ENCODE measurements at regions not wholly inside any gene's neighbourhood (a gene's known extent, or its start where the extent isn't known, plus 50 kb on each side); places are given as distances from the start of the nearest gene placed in this dataset.

DNA sequence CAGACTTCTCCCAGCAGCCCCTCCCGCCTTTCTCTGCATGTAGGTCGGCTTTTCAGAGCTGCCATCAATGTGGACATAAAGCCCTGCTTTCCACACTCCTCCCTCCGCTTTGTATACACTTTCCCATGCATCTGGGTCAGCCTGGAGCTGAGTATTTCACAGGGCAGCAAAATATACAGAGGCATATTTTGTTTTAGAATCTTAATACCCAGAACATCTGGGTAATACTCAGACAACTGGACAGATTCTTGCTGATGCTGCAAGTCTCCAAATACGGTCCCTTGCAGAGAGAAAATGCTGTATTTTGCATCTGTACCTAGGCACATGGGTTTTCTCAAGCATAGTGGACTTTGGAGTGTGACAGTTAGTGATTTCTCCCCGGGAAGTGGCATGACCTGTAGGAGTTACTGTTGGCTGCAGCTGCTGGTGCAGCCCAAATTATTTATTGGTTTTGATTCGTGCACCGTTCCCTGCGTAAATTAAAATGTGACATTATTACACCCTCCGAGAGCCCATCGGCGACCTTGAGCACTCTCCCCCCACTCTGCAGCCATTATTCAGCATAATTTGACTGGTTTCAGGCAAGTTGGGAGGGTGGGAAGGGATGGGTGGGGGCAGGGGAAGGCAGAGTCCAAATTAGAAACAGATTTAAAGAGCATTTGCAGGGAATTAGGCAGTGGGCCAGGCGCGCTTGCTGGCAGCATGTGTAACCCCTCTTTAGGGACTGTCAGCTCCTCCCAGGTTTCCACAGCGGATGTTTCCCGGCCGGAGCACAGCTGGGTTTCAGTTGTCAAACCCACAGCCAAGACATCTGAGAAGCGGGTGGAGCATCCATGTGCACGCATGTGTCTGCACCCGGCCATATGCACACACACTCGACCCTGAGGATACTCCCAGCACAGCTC, 100.8 kb downstream of the CPN2 start:
- ChIA-PET POLR2A (no interaction called here), CTCF (ENCODE audit: unreplicated experiment) (no interaction called here)
- Histone ChIP-seq H3K9me3 (ENCODE audit: low read length) (no peaks in the 10 kb centered on the region), H3K4me2 (ENCODE audit: low read length) (no peak overlapping the region), H2AFZ (ENCODE audit: low read length) (no peak overlapping the region), H3K79me2 (ENCODE audit: insufficient read depth, low read depth, low read length) (no peaks in the 10 kb centered on the region), H3K36me3 (ENCODE audit: insufficient read depth, low read length) (no peaks in the 10 kb centered on the region), H3K4me3 (ENCODE audit: low read depth, low read length, poor library complexity, severe bottlenecking) (no peak overlapping the region), H3K27ac (ENCODE audit: low read depth, low read length, poor library complexity, severe bottlenecking) (no peak overlapping the region), H3K4me1 (ENCODE audit: insufficient read depth, low read length, poor library complexity, severe bottlenecking) (peaks cover 4% of the 10 kb centered on the region), H3K9me2 (ENCODE audit: insufficient read depth, low read length) (no peaks in the 10 kb centered on the region), H4K20me1 (ENCODE audit: insufficient read depth, low read length) (no peaks in the 10 kb centered on the region)
- no TSS peak for BruUV-seq (replicated peaks)
- TF ChIP-seq EZH2phosphoT487 (IDR thresholded peaks at IDR 0.05; ENCODE audit: borderline replicate concordance, low read depth, low read length): no peak
- TF ChIP-seq, protein P1, sequence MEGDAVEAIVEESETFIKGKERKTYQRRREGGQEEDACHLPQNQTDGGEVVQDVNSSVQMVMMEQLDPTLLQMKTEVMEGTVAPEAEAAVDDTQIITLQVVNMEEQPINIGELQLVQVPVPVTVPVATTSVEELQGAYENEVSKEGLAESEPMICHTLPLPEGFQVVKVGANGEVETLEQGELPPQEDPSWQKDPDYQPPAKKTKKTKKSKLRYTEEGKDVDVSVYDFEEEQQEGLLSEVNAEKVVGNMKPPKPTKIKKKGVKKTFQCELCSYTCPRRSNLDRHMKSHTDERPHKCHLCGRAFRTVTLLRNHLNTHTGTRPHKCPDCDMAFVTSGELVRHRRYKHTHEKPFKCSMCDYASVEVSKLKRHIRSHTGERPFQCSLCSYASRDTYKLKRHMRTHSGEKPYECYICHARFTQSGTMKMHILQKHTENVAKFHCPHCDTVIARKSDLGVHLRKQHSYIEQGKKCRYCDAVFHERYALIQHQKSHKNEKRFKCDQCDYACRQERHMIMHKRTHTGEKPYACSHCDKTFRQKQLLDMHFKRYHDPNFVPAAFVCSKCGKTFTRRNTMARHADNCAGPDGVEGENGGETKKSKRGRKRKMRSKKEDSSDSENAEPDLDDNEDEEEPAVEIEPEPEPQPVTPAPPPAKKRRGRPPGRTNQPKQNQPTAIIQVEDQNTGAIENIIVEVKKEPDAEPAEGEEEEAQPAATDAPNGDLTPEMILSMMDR (conservative IDR thresholded peaks at IDR 0.05; ENCODE audit: low read length): no peak
- intact Hi-C loops (cut with micrococcal nuclease; ENCODE audit: unreplicated experiment): no loop called here
- no peak for DNase-seq (ENCODE audit: low spot score)

DNA sequence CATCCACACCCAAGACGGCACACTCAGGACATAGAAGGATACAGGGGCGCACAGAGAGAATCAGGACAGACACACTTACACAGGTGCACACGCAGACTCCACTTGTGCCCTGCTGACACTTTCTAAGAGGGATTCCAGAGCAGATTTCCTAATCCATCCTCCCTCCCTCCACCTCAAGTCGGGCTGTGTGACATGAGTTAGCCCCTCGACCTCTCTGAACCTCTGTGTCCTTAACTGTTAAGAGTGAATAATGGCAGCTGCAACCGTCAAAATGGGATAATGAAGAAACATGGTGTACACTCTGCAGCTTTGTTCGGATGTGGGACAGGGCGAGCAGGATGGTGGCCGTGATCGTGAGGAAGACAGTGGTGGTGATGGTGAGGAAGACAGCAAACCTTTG, 100.1 kb downstream of the CPN2 start:
- Histone ChIP-seq H3K4me1 (ENCODE audit: insufficient read depth, low read length, poor library complexity, severe bottlenecking) (peaks cover 6% of the 10 kb centered on the region), H4K20me1 (ENCODE audit: insufficient read depth, low read length) (no peaks in the 10 kb centered on the region), H3K79me2 (ENCODE audit: insufficient read depth, low read depth, low read length) (no peaks in the 10 kb centered on the region), H3K9me3 (ENCODE audit: low read length) (no peaks in the 10 kb centered on the region), H2AFZ (ENCODE audit: low read length) (no peak overlapping the region), H3K4me2 (ENCODE audit: low read length) (no peak overlapping the region), H3K36me3 (ENCODE audit: insufficient read depth, low read length) (no peaks in the 10 kb centered on the region), H3K4me3 (ENCODE audit: low read depth, low read length, poor library complexity, severe bottlenecking) (no peak overlapping the region), H3K9me2 (ENCODE audit: insufficient read depth, low read length) (no peaks in the 10 kb centered on the region), H3K27ac (ENCODE audit: low read depth, low read length, poor library complexity, severe bottlenecking) (no peak overlapping the region)
- no peak for DNase-seq (ENCODE audit: low spot score)
- BruUV-seq (replicated peaks): no TSS peak
- CTCF ChIA-PET (ENCODE audit: unreplicated experiment): no interaction called here
- POLR2A ChIA-PET: no interaction called here
- intact Hi-C loops (cut with micrococcal nuclease; ENCODE audit: unreplicated experiment): no loop called here
- TF ChIP-seq, protein P1 (conservative IDR thresholded peaks at IDR 0.05; ENCODE audit: low read length): no peak
- no peak for TF ChIP-seq EZH2phosphoT487 (IDR thresholded peaks at IDR 0.05; ENCODE audit: borderline replicate concordance, low read depth, low read length)

DNA sequence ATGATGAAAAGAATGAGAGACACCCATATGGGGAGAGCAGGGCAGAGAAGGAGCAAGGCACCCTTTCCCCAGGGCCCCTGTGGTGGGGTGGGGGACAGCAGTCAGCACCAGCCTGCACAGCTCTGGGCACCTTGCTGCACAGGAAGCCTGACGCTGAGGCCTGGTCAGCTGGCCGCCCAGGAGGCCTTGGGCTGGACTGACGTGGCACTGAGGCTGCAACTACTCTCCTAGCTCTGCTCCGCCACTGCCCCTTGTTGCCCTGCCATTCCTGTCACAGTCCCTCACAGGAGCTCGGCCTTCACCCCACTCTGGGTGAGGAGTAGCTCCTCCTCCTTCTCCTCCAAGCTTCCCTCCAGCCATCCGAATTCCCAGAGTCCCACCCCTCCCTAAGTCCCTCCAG, 99.7 kb downstream of the CPN2 start:
- TF ChIP-seq, protein P1 (conservative IDR thresholded peaks at IDR 0.05; ENCODE audit: low read length): no peak
- no peak for TF ChIP-seq EZH2phosphoT487 (IDR thresholded peaks at IDR 0.05; ENCODE audit: borderline replicate concordance, low read depth, low read length)
- H3K27ac ChIP-seq (ENCODE audit: low read depth, low read length, poor library complexity, severe bottlenecking): no peak overlapping the region
- no peaks in the 10 kb centered on the region for H3K79me2 ChIP-seq (ENCODE audit: insufficient read depth, low read depth, low read length)
- no peaks in the 10 kb centered on the region for H3K36me3 ChIP-seq (ENCODE audit: insufficient read depth, low read length)
- no peak for DNase-seq (ENCODE audit: low spot score)
- BruUV-seq (replicated peaks): no TSS peak
- H2AFZ ChIP-seq (ENCODE audit: low read length): no peak overlapping the region
- CTCF ChIA-PET (ENCODE audit: unreplicated experiment): no interaction called here
- H3K9me2 ChIP-seq (ENCODE audit: insufficient read depth, low read length): no peaks in the 10 kb centered on the region
- H3K4me3 ChIP-seq (ENCODE audit: low read depth, low read length, poor library complexity, severe bottlenecking): no peak overlapping the region
- H4K20me1 ChIP-seq (ENCODE audit: insufficient read depth, low read length): no peaks in the 10 kb centered on the region
- H3K9me3 ChIP-seq (ENCODE audit: low read length): no peaks in the 10 kb centered on the region
- POLR2A ChIA-PET: no interaction called here
- intact Hi-C loops (cut with micrococcal nuclease; ENCODE audit: unreplicated experiment): no loop called here
- no peak overlapping the region for H3K4me2 ChIP-seq (ENCODE audit: low read length)
- H3K4me1 ChIP-seq (ENCODE audit: insufficient read depth, low read length, poor library complexity, severe bottlenecking): peaks cover 6% of the 10 kb centered on the region
